ENCODE measurements at regions not wholly inside any gene's neighbourhood (a gene's known extent, or its start where the extent isn't known, plus 50 kb on each side); places are given as distances from the start of the nearest gene placed in this dataset.

- TF ChIP-seq, protein P1, sequence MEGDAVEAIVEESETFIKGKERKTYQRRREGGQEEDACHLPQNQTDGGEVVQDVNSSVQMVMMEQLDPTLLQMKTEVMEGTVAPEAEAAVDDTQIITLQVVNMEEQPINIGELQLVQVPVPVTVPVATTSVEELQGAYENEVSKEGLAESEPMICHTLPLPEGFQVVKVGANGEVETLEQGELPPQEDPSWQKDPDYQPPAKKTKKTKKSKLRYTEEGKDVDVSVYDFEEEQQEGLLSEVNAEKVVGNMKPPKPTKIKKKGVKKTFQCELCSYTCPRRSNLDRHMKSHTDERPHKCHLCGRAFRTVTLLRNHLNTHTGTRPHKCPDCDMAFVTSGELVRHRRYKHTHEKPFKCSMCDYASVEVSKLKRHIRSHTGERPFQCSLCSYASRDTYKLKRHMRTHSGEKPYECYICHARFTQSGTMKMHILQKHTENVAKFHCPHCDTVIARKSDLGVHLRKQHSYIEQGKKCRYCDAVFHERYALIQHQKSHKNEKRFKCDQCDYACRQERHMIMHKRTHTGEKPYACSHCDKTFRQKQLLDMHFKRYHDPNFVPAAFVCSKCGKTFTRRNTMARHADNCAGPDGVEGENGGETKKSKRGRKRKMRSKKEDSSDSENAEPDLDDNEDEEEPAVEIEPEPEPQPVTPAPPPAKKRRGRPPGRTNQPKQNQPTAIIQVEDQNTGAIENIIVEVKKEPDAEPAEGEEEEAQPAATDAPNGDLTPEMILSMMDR (IDR thresholded peaks at IDR 0.05 in 2 of 3, conservative IDR thresholded peaks at IDR 0.05 in 1 of 3; ENCODE audit: borderline replicate concordance in 1 of 3, insufficient read depth in 1 of 3, low read depth in 2 of 3, low read length in 2 of 3): no peak
- TF ChIP-seq FOSL1 (IDR thresholded peaks at IDR 0.05; ENCODE audit: low read depth) (no peak), ZNF274 (IDR thresholded peaks at IDR 0.05; ENCODE audit: low read depth, low read length) (no peak), EZH2 (IDR thresholded peaks at IDR 0.05) (no peak), POLR2AphosphoS5 (IDR thresholded peaks at IDR 0.05; ENCODE audit: low read depth, low read length) (no peak), POLR2A (IDR thresholded peaks at IDR 0.05; ENCODE audit: borderline replicate concordance, extremely low read depth, insufficient read depth, insufficient read length) (no peak), EZH2phosphoT487 (IDR thresholded peaks at IDR 0.05; ENCODE audit: borderline replicate concordance) (no peak), JUND (IDR thresholded peaks at IDR 0.05) (no peak)
- TF ChIP-seq, protein P2, sequence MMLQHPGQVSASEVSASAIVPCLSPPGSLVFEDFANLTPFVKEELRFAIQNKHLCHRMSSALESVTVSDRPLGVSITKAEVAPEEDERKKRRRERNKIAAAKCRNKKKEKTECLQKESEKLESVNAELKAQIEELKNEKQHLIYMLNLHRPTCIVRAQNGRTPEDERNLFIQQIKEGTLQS (IDR thresholded peaks at IDR 0.05): no peak
- TF ChIP-seq, protein P3, sequence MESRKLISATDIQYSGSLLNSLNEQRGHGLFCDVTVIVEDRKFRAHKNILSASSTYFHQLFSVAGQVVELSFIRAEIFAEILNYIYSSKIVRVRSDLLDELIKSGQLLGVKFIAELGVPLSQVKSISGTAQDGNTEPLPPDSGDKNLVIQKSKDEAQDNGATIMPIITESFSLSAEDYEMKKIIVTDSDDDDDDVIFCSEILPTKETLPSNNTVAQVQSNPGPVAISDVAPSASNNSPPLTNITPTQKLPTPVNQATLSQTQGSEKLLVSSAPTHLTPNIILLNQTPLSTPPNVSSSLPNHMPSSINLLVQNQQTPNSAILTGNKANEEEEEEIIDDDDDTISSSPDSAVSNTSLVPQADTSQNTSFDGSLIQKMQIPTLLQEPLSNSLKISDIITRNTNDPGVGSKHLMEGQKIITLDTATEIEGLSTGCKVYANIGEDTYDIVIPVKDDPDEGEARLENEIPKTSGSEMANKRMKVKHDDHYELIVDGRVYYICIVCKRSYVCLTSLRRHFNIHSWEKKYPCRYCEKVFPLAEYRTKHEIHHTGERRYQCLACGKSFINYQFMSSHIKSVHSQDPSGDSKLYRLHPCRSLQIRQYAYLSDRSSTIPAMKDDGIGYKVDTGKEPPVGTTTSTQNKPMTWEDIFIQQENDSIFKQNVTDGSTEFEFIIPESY (IDR thresholded peaks at IDR 0.05; ENCODE audit: extremely low read depth, insufficient replicate concordance, low read length): no peak
Observed at GRCh38 chr6:113556775-113557174, 300.4 kb upstream of the MARCKS start.
